HL-60 (cell line): ENCODE measurements at regions not wholly inside any gene's neighbourhood (a gene's known extent, or its start where the extent isn't known, plus 50 kb on each side); places are given as distances from the start of the nearest gene placed in this dataset.

Experiments
- CTCF ChIP-seq: IDR thresholded peaks from one replicate; pipeline ENCODE4 v1.5.1; 2011; ENCODE audit warnings: low read length, control low read depth, inconsistent platforms; ENCODE audit not compliant: insufficient read depth
- GABPA ChIP-seq: IDR thresholded peaks from 2 replicates; pipeline ENCODE4 v1.6.1; 2012; ENCODE audit warnings: low read depth
- POLR2AphosphoS5 ChIP-seq: IDR thresholded peaks from 2 replicates; pipeline ENCODE4 v1.6.1; 2012; ENCODE audit warnings: low read depth
- REST ChIP-seq: IDR thresholded peaks from 2 replicates; pipeline ENCODE4 v1.6.1; 2012; ENCODE audit warnings: low read depth; ENCODE audit not compliant: insufficient replicate concordance
- SPI1 ChIP-seq: IDR thresholded peaks from 2 replicates; pipeline ENCODE4 v1.6.1; 2012; ENCODE audit warnings: low read depth, mild to moderate bottlenecking, borderline replicate concordance

- TF ChIP-seq CTCF (no peak), REST (no peak), POLR2AphosphoS5 (no peak), GABPA (no peak), SPI1 (no peak)
Observed at GRCh38 chr11:97854877-97855276, 1165.9 kb upstream of the CNTN5 start.
